PFSK-1 (cell line): ENCODE measurements at regions not wholly inside any gene's neighbourhood (a gene's known extent, or its start where the extent isn't known, plus 50 kb on each side); places are given as distances from the start of the nearest gene placed in this dataset.

ENCODE experiments used
- FOXP2 ChIP-seq: optimal IDR thresholded peaks from 2 replicates; pipeline ENCODE3; 2011; ENCODE audit warnings: borderline replicate concordance, control low read depth, inconsistent platforms; ENCODE audit not compliant: insufficient read depth; ENCODE audit errors: extremely low read length, extremely low read depth
- POLR2AphosphoS5 ChIP-seq: IDR thresholded peaks from 2 replicates; pipeline ENCODE4 v1.6.1; 2012; ENCODE audit warnings: low read depth, mild to moderate bottlenecking, control low read depth, low read length, moderate library complexity
- SIN3A ChIP-seq: IDR thresholded peaks from 2 replicates; pipeline ENCODE4 v1.6.1; 2012; ENCODE audit warnings: mild to moderate bottlenecking, low read length, moderate library complexity, borderline replicate concordance; ENCODE audit not compliant: insufficient read depth
- TAF1 ChIP-seq: IDR thresholded peaks from 2 replicates; pipeline ENCODE4 v1.6.1; 2012; ENCODE audit warnings: low read length, control low read depth, borderline replicate concordance; ENCODE audit not compliant: insufficient read depth
- TF ChIP-seq, protein P1 (sequence below), 2 experiments: IDR thresholded peaks; 2 replicates each; pipeline versions ENCODE4 v1.6.1 to v1.8.0; 2011 to 2012; ENCODE audit warnings: low read depth in 2 of 2, low read length in 2 of 2, control low read depth in 1 of 2, inconsistent platforms in 1 of 2, mild to moderate bottlenecking in 1 of 2, moderate library complexity in 1 of 2; ENCODE audit not compliant: insufficient read depth in 1 of 2

DNA sequence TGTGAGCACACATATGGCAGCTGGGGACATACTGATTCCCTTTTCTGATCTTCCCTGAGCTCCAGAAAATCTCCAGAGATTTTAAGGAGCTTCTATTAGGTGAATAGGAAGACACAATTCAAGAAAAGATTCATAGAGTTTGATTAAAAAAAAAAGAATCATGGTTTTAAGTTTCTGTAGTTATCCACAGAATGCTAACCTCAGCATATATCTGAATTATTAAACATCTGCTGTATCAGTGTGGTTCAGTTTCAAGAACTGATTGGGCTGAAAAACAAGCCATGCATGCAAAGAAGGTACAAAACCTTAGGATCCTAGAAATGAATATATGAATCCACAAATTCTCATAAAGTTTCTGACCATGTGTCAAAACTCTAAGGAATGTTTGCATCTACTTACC, 94.1 kb upstream of the ZNF438 start:
- no peak for TF ChIP-seq SIN3A
- TF ChIP-seq, protein P1, sequence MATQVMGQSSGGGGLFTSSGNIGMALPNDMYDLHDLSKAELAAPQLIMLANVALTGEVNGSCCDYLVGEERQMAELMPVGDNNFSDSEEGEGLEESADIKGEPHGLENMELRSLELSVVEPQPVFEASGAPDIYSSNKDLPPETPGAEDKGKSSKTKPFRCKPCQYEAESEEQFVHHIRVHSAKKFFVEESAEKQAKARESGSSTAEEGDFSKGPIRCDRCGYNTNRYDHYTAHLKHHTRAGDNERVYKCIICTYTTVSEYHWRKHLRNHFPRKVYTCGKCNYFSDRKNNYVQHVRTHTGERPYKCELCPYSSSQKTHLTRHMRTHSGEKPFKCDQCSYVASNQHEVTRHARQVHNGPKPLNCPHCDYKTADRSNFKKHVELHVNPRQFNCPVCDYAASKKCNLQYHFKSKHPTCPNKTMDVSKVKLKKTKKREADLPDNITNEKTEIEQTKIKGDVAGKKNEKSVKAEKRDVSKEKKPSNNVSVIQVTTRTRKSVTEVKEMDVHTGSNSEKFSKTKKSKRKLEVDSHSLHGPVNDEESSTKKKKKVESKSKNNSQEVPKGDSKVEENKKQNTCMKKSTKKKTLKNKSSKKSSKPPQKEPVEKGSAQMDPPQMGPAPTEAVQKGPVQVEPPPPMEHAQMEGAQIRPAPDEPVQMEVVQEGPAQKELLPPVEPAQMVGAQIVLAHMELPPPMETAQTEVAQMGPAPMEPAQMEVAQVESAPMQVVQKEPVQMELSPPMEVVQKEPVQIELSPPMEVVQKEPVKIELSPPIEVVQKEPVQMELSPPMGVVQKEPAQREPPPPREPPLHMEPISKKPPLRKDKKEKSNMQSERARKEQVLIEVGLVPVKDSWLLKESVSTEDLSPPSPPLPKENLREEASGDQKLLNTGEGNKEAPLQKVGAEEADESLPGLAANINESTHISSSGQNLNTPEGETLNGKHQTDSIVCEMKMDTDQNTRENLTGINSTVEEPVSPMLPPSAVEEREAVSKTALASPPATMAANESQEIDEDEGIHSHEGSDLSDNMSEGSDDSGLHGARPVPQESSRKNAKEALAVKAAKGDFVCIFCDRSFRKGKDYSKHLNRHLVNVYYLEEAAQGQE (IDR thresholded peaks at IDR 0.05; ENCODE audit: insufficient read depth in 1 of 2, low read depth in 2 of 2, low read length in 2 of 2), result no peak

DNA sequence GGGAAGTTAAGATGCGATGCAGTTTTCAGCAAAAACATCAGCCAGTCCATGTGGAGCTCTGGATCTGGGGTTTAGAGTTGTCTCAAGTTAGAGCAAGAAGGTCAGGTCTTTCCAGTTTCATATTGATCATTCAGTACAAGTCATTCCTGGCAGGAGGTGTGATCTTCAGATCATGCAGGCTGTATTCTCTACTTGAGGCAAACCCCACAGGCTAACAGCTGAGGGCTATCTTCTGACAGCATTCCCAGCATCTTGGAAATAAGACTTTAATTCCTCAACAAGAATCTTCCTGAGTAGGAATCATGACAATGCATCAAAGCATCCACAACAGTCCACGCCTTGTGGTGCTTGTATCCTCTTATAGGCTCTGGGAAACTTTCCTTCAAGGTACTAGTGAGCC, 94.9 kb upstream of the ZNF438 start:
- TF ChIP-seq FOXP2 (no peak), POLR2AphosphoS5 (no peak), TAF1 (no peak), SIN3A (no peak)
- TF ChIP-seq, protein P1 (IDR thresholded peaks at IDR 0.05; ENCODE audit: insufficient read depth in 1 of 2, low read depth in 2 of 2, low read length in 2 of 2), result no peak

DNA sequence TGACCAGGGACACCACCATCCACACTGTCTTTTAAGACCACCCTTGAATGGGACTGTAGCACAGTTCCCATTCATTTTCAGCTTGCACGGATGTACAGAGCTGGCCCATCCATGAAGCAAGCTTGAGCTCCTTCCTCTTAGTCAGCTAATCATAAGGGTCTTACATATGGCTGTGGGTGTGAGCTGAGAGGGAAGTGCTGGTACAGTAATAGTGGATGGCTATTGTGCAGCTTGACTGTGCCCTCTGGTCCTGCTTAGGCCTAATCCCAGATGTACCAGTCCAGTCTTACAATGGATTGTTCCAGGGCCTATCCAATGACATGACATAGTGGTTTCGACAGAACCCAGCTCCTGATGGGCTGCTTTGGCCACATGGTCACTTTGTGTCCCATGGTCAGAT, 96.9 kb upstream of the ZNF438 start:
- TF ChIP-seq, protein P1 (IDR thresholded peaks at IDR 0.05; ENCODE audit: insufficient read depth in 1 of 2, low read depth in 2 of 2, low read length in 2 of 2), result no peak
- TF ChIP-seq FOXP2, result no peak
- no peak for TF ChIP-seq TAF1
- TF ChIP-seq SIN3A, result no peak
- TF ChIP-seq POLR2AphosphoS5, result no peak

DNA sequence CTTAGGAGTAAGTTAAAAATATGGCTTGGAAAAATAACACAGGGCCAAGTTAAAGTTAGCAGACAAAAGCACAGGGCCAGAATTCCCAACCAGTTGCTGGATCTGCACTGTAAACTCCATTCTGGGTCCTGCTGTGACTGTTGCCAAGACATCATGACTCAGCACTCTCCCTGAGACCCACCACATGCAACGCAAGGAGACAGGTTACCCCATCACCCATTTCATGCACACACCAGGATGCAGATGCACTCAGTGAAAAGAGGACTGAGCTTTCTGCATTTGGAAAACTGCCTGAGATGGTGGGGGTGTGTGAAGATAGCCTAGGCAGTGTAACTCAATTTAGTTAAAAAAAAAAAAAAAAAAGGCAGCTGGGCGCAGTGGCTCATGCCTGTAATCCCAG, 97.6 kb upstream of the ZNF438 start:
- TF ChIP-seq SIN3A (no peak), FOXP2 (no peak), POLR2AphosphoS5 (no peak), TAF1 (no peak)

DNA sequence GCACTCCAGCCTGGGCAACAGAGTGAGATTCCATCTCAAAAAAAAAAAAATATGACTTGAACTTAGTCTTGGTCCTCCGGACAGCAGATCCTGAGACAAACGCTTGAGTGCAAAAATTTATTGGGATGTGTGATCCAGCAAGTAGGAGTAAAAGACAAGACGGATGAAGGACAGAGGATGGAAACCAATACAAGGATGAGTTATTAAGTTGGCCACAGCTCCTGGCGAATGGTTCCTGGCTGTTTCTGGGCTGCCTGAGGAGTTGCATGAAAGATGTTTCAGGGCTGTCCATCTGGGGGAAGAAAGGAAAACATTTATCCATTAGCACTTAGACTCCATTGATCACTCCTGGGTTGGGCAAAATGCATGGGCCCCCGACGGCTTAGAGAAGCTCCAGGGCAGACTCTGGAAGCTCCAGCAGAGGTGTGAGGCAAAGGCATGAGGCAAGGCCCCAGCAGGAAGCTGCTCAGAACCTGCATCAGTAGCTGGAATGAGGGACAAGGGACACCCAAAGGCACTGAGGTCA, 98.3 kb upstream of the ZNF438 start:
- TF ChIP-seq TAF1, result no peak
- TF ChIP-seq, protein P1 (IDR thresholded peaks at IDR 0.05; ENCODE audit: insufficient read depth in 1 of 2, low read depth in 2 of 2, low read length in 2 of 2), result no peak

DNA sequence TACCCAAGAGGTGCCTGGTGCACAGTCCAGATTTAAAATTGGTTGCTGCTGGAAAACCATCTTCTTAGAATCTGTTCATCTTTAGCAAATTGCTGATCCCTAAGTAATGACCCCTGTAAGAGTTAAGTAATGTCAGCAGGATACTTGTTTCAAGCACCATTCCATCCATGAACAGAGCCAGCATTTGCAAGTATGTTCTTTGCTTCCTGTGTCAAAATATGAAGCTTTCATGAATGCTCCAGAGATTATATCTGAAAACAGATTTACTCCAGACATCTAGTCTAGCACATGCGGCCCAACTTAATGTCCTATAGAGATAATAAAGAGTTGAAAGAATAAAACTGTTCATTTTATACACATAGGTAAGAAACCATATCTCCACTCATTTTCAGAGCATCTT, 98.7 kb upstream of the ZNF438 start:
- TF ChIP-seq, protein P1 (IDR thresholded peaks at IDR 0.05; ENCODE audit: insufficient read depth in 1 of 2, low read depth in 2 of 2, low read length in 2 of 2), result no peak
